Activated T-cell treated with anti-CD3 and anti-CD28 coated beads, Interleukin-2, amount 50 U/mL, for 72 hours (primary cell): ENCODE measurements at regions not wholly inside any gene's neighbourhood (a gene's known extent, or its start where the extent isn't known, plus 50 kb on each side); places are given as distances from the start of the nearest gene placed in this dataset.
"Not testable (repeated sequence)": the region's sequence is repeated elsewhere in the genome, so short reads cannot be mapped to it uniquely, and the experiment has no call there.

ENCODE experiments used
- ATAC-seq, 2 donors: fragments of 150-1000 bp; cut with Tn5 transposase; replicated peaks in 1 of 2; 2 replicates each; pipeline ENCODE4 v1.10.0; 2021; ENCODE audit warnings: moderate library complexity in 2 of 2, mild to moderate bottlenecking in 1 of 2
- DNase-seq, 2 donors: peaks; one replicate each; pipeline ENCODE4 v3.0.0; 2021 to 2022; ENCODE audit warnings: mixed read lengths in 1 of 2
- H3K27ac Mint-ChIP-seq: one replicate; pipeline ENCODE4 v1.8.0; 2022; ENCODE audit warnings: mild to moderate bottlenecking, moderate library complexity, mixed read lengths
- H3K27me3 Mint-ChIP-seq: one replicate; pipeline ENCODE4 v1.8.0; 2022; ENCODE audit warnings: low read depth, mixed read lengths
- H3K36me3 Mint-ChIP-seq, 2 donors: one replicate each; pipeline ENCODE4 v1.8.0; 2022; ENCODE audit warnings: mixed read lengths in 2 of 2, mild to moderate bottlenecking in 1 of 2; ENCODE audit not compliant: insufficient read depth in 2 of 2
- H3K4me1 Mint-ChIP-seq: one replicate; pipeline ENCODE4 v1.8.0; 2022; ENCODE audit warnings: low read depth, mixed read lengths
- H3K4me3 Mint-ChIP-seq, 2 donors: one replicate each; pipeline ENCODE4 v1.8.0; 2022; ENCODE audit warnings: mild to moderate bottlenecking in 2 of 2, mixed read lengths in 2 of 2, moderate library complexity in 2 of 2
- H3K9me3 Mint-ChIP-seq, 2 donors: one replicate each; pipeline ENCODE4 v1.8.0; 2022; ENCODE audit warnings: mixed read lengths in 2 of 2

DNA sequence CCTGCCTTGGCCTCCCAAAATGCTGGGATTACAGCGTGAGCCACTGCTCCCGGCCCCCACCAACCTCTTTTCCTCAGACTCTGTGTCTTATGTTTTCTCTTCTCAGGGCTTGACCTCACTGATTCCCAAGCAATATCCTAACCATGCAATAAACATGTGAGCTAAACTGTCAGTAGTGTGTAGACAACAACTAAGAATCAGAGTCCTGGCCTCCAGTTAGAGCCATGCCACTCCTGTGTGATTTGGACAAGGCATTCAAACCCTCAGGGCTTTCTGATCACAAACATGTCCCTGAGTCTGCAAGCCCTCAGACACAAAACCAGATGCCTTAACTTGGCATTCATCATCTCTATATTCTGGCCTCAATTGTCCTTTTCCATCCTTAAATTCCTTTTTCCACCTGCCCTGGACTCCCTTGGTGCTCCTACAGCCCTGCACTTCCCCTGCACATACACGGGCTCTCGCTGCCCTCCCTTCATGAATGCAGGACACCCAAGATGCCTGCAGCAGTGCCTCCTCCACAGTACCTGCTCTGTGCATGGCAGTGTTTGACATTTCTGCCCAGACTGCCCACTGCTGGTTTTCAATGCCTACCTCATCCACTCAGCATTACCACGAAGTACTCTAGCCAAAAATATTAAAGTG is 142.8 kb downstream of the CYP26A1 start:
- Mint-ChIP-seq H3K36me3 (no peaks in the 10 kb centered on the region), H3K27me3 (no peaks in the 10 kb centered on the region), H3K9me3 (no peaks in the 10 kb centered on the region), H3K27ac (no peak overlapping the region), H3K4me3 (no peak overlapping the region), H3K4me1 (no peaks in the 10 kb centered on the region)
- ATAC-seq (no peak), DNase-seq (no peak)

DNA sequence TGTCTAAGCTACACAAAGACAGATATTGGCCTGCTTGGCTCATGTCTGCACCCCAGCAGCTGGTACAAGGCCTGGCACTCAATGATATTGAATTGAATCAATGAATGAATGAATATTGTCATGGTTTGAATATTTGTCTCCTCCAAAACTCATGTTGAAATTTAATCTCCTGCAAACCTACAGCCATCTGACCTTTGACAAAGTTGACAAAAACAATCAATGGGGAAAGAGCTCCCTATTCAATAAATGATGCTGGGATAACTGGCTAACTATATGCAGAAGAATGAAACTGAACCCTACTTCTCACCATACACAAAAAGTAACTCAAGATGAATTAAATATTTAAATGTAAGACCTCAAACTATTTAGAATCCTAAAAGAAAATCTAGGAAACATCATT is 144.7 kb downstream of the CYP26A1 start:
- H3K27me3 Mint-ChIP-seq = no peaks in the 10 kb centered on the region
- no peak overlapping the region for H3K27ac Mint-ChIP-seq
- H3K36me3 Mint-ChIP-seq = no peaks in the 10 kb centered on the region
- H3K4me3 Mint-ChIP-seq = no peak overlapping the region
- no peaks in the 10 kb centered on the region for H3K4me1 Mint-ChIP-seq
- DNase-seq (no peak), ATAC-seq (no peak)
- no peaks in the 10 kb centered on the region for H3K9me3 Mint-ChIP-seq

DNA sequence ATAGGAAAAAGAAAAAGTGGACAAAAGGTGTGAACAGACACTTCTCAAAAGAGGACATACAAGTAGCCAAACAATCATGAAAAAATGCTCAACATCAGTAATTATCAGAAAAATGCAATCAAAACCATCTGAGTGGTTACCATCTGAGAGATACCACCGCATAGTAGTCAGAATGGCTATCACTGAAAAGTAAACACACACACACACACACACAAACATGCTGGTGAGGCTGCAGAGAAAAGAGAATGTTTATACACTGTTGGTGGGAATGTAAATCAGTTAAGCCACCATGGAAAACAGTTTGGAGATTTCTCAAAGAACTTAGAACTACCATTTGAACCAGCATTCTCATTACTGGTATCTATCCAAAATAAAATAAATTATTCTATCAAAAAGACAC is 145.7 kb downstream of the CYP26A1 start:
- no peaks in the 10 kb centered on the region for H3K27me3 Mint-ChIP-seq
- H3K4me3 Mint-ChIP-seq = no peak overlapping the region
- DNase-seq (no peak), ATAC-seq (no peak)
- H3K9me3 Mint-ChIP-seq = no peaks in the 10 kb centered on the region
- H3K27ac Mint-ChIP-seq = no peak overlapping the region
- H3K4me1 Mint-ChIP-seq = no peaks in the 10 kb centered on the region
- H3K36me3 Mint-ChIP-seq = no peaks in the 10 kb centered on the region

DNA sequence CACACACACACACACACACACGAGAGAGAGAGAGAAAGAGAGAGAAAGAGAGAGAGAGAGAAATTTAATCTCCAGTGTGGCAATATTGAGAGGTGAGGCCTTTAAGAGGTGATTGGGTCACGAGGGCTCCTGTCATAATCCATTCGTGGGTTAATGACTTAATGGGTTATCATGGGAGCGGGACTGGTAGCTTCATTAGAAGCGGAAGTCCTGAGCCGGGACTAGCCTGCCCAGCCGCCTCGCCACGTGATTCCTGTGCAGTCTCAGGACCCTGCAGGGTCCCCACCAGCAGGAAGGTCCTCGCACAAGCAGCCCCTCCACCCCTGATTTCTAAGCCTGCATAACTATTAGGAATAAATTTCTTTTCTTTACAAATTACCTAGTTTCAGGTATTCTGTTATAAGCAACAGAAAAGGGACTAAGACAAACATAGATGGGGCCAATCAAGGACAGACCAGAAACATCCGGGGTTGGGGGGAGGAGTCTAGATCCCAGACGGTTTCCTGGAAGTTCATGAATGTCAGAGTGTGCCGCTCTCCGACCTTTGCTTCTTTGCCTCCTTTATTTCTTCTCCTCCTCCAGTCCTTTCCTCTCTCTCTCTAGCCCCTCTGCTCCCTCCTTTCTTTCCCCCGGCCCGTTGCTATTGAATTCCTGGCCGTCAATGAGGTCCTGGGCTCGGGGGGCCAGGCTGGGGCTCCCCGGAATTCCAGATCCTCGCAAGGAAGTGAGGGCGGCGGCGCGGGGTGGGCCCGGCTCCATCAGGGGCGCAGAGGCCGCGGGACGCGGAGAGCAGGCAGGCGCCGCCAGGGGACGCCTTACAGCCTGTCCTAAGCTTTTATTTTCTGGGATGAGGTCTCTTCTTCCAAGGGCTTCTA is 146.8 kb downstream of the CYP26A1 start:
- Mint-ChIP-seq H3K27ac (no peak overlapping the region), H3K27me3 (no peaks in the 10 kb centered on the region), H3K36me3 (no peaks in the 10 kb centered on the region), H3K4me3 (no peak overlapping the region), H3K9me3 (no peaks in the 10 kb centered on the region), H3K4me1 (no peaks in the 10 kb centered on the region)
- no peak for ATAC-seq
- no peak for DNase-seq

DNA sequence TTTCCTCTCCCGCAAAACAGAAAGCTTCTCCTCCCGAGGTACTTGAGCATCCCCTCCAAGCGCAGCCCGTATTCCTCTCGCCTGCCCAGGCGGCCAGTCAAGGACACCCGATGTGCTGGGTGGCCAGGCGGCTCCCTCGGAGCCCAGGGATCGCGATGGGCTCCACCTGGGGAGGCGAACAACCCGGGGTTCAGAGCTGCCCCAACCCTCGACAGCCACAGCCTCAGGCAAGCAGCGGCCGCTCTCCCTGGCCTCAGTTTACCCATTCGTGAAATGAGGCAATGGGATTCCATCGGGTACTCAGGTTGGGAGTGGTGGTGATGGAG is 147.4 kb downstream of the CYP26A1 start:
- no peak for ATAC-seq
- no peak for DNase-seq
- Mint-ChIP-seq H3K27ac (no peak overlapping the region), H3K4me1 (no peaks in the 10 kb centered on the region), H3K4me3 (no peak overlapping the region), H3K27me3 (no peaks in the 10 kb centered on the region), H3K36me3 (no peaks in the 10 kb centered on the region), H3K9me3 (no peaks in the 10 kb centered on the region)

DNA sequence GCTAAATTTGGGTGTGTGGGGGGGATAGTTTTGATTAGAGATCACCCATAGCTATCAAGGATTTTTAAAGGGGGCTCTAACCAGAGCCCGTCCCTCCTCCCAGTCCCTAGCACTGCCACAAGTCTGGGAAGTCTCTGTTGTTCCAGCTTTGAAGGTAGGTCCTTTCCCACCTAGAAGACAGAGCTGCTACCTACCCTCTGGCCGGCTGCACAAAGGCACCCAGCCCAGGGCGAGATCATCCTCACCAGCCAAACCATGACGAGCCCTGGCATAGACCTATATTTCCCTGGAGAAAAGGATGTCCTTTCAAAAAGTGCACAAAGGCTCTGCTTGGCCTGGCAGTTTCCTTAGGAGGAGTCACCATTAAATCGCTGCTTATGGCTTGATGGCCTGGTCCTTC is 147.8 kb downstream of the CYP26A1 start:
- H3K4me3 Mint-ChIP-seq = no peak overlapping the region
- H3K4me1 Mint-ChIP-seq = no peaks in the 10 kb centered on the region
- no peaks in the 10 kb centered on the region for H3K27me3 Mint-ChIP-seq
- no peaks in the 10 kb centered on the region for H3K9me3 Mint-ChIP-seq
- ATAC-seq (no peak), DNase-seq (no peak)
- H3K36me3 Mint-ChIP-seq = no peaks in the 10 kb centered on the region
- no peak overlapping the region for H3K27ac Mint-ChIP-seq

DNA sequence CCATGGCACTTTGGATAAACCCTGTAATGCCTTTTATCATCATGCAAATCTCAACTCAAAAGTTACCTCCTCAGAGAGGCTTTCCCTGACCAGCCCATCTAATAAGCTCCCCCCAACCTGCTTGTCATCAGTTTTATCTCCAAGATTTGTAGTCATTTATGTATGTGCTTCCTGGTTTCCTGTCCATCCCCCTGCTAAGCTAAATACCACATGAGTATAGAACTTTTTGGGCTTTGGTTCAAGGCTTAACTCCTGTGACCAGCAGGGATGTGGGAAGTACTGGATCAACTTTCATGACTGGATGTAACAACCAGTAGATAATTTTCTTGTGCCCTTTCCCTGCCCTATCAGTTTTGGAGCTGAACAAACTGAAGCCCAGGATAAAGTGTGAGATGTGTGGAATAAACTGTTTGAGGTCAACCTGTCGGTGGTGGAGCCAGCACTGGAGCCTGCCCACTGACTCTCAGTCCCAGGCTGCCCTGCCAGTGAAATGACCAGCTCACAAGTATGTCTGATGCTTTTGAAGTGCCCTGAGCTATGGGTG is 148.6 kb downstream of the CYP26A1 start:
- Mint-ChIP-seq H3K36me3 (no peaks in the 10 kb centered on the region), H3K9me3 (no peaks in the 10 kb centered on the region), H3K27me3 (no peaks in the 10 kb centered on the region)

DNA sequence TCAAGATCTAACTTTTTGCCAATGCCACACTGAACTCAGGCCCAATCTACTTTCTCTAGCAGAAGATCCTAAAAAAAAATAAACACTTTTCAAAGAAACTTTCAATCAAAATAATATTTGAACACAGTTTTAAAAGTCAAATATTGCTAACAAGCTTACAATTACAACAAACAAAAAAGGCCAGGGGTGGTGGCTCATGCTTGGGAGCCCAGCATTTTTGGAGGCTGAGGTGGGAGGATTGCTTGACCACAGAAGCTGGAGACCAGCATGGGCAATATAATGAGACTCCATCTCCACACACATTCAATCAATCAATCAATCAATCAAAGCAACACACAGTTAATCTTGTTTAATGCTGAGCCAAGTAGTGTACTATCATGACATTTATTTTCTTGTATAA is 149.2 kb downstream of the CYP26A1 start:
- no peaks in the 10 kb centered on the region for H3K36me3 Mint-ChIP-seq
- H3K9me3 Mint-ChIP-seq = no peaks in the 10 kb centered on the region
- ATAC-seq (no peak), DNase-seq (no peak)
- no peak overlapping the region for H3K4me3 Mint-ChIP-seq
- no peak overlapping the region for H3K27ac Mint-ChIP-seq
- no peaks in the 10 kb centered on the region for H3K27me3 Mint-ChIP-seq
- H3K4me1 Mint-ChIP-seq = no peaks in the 10 kb centered on the region

More for the DNA sequence above, 148.6 kb downstream of the CYP26A1 start:
- H3K27ac Mint-ChIP-seq = no peak overlapping the region
- no peak for ATAC-seq
- no peaks in the 10 kb centered on the region for H3K4me1 Mint-ChIP-seq
- no peak overlapping the region for H3K4me3 Mint-ChIP-seq
- no peak for DNase-seq

DNA sequence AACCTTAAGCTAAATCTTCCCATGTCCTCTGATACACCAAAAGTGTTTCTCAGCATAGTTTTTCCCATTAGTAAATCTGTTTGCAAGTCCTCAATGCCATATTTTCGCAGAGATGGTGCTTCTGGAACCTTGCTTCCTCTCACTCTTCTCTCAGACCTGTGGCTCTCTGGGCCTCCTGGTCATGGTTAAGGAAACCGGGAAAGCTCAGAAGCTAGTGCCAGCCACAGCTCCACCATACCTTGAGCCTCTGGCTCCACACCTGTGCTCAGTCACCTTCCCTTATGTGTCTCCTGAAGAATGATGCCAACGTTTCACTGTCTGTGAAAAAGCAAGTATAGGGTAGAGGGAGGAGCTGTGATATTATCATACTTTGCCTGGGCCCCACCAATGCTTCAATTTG is 149.6 kb downstream of the CYP26A1 start:
- H3K9me3 Mint-ChIP-seq = no peaks in the 10 kb centered on the region
- no peaks in the 10 kb centered on the region for H3K36me3 Mint-ChIP-seq
- no peak for DNase-seq
- no peak overlapping the region for H3K4me3 Mint-ChIP-seq
- no peaks in the 10 kb centered on the region for H3K27me3 Mint-ChIP-seq
- no peaks in the 10 kb centered on the region for H3K4me1 Mint-ChIP-seq
- no peak overlapping the region for H3K27ac Mint-ChIP-seq
- ATAC-seq = no peak

DNA sequence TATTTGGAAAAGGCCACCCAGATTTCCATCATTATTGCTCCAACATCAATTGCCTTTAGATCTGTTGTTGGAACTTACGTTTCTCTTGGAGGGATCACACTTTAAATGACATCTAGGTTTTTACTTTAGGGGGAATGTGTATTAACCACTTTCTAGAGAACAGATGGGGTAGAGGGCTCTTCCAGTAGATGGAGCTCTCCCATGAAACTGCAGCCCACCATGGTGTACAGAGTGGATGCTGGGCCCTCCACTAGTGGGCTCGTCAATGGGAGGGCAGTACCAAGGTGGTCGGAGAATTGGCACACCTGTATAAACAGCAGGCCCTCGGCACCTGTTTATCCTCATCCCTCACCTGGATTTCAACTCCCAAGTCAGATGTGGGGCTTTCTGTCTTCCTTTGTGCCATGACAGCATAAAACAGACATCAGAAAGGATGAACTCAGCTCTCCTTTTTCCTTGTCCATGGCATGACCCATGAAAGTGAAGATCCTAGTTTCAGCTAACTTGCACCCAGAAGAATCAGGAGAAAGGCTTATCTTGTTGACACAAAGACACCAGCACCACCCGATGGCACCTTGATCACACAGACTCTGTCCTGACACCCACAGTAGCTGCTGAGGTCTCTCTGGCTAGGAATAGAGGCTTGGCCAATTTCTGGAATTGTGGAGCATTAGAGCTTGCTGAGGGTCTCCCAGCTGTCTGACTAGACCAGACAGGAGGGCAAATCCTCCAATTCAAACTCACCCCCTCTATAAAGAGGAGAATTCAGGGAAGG is 150.5 kb downstream of the CYP26A1 start:
- Mint-ChIP-seq H3K27me3 (no peaks in the 10 kb centered on the region), H3K27ac (no peak overlapping the region), H3K4me1 (no peaks in the 10 kb centered on the region), H3K4me3 (no peak overlapping the region), H3K36me3 (no peaks in the 10 kb centered on the region), H3K9me3 (no peaks in the 10 kb centered on the region)
- ATAC-seq (no peak), DNase-seq (no peak)

DNA sequence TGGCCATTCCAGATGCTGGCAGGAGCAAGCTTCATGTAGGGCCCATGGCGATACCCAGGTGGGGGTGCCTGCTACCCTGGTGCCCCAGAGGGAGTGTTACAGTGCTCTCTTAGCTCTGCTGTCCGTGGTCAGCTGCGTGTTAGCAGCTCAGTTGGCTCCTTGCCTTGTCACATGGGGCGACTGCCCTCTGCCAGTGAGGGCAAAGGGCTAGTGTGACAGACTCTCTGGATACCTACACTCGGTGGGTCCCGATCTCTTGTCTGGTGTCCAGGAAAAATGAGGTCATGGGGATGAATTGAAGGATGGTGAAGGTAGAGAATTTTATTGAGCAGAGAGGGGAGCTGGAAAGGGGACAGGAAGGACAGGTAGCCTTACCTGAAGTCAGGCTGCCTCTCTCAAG is 152.2 kb downstream of the CYP26A1 start:
- Mint-ChIP-seq H3K9me3 (no peaks in the 10 kb centered on the region), H3K27ac (no peak overlapping the region), H3K4me1 (no peaks in the 10 kb centered on the region), H3K36me3 (no peaks in the 10 kb centered on the region), H3K4me3 (no peak overlapping the region), H3K27me3 (no peaks in the 10 kb centered on the region)
- DNase-seq (no peak), ATAC-seq (no peak)

DNA sequence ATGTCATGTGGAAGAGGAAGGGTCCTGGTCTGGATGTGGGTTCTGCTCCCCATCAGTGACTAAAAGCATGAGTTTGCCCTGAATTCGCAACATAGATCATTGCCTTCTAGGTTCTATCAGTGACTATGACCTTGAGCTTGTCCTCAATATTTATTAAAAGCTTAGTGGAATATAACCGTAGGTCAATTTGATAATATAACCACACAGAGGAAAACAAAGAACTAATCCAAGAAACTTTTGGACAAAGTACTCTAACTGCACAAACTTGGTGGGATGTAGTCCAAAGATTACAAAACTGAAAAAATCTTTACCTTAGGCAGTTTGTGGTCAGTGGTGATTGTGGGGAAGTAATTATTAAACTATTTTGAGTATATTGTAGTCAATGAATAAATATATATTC is 152.9 kb downstream of the CYP26A1 start:
- no peak for ATAC-seq
- Mint-ChIP-seq H3K4me1 (no peaks in the 10 kb centered on the region), H3K27ac (no peak overlapping the region), H3K36me3 (no peaks in the 10 kb centered on the region), H3K27me3 (no peaks in the 10 kb centered on the region), H3K9me3 (no peaks in the 10 kb centered on the region), H3K4me3 (no peak overlapping the region)
- no peak for DNase-seq

DNA sequence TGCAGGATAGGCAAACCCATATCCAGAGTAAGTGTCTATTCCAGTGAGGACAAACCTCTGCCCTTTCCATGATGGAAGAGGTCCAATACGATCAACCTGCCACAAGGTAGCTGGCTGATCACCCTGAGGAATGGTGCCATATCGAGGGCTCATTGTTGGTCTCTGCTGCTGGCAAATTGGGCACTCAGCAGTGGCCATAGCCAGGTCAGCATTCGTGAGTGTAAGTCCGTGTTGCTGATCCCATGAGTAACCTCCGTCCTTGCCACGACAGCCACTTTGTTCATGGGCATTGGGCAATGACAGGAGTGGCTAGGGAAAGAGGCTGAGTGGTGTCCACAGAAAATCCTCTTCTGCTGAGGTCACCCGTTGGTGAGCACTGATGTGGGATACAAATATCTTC is 156.9 kb downstream of the CYP26A1 start:
- not testable (repeated sequence) for H3K36me3 Mint-ChIP-seq, H3K27ac Mint-ChIP-seq, H3K27me3 Mint-ChIP-seq, DNase-seq, H3K4me1 Mint-ChIP-seq, H3K4me3 Mint-ChIP-seq, H3K9me3 Mint-ChIP-seq, ATAC-seq
